ENCODE measurements at regions not wholly inside any gene's neighbourhood (a gene's known extent, or its start where the extent isn't known, plus 50 kb on each side); places are given as distances from the start of the nearest gene placed in this dataset.

- TF ChIP-seq CTCF (IDR thresholded peaks at IDR 0.05) (no peak), POLR2A (IDR thresholded peaks at IDR 0.05) (no peak)
These were observed 182.7 kb upstream of the DTNBP1 start for GRCh38 chr6:15845492-15845891.

All from body of pancreas (tissue), 4 donors.